GM23338 (cell line): ENCODE measurements at regions not wholly inside any gene's neighbourhood (a gene's known extent, or its start where the extent isn't known, plus 50 kb on each side); places are given as distances from the start of the nearest gene placed in this dataset.

Experiments used
- ATAC-seq: fragments of 200-7000 bp; cut with Tn5 transposase; 3 replicates; pipeline ENCODE4 v1.9.1; 2020
- DNase-seq: peaks from one replicate; pipeline ENCODE4 v3.0.0-alpha.2; 2015; ENCODE audit warnings: low spot score
- H2AFZ ChIP-seq: fragments of 200-600 bp; sonication (generic); 2 replicates; pipeline ENCODE4 v1.8.0; 2016; ENCODE audit warnings: antibody characterized with exemption, mild to moderate bottlenecking, moderate library complexity
- H3F3A ChIP-seq: fragments of 200-600 bp; sonication (generic); replicated peaks from 2 replicates; pipeline ENCODE4 v1.8.0; 2017; ENCODE audit warnings: antibody characterized with exemption, mixed run types, low read depth
- H3K27ac ChIP-seq: fragments of 200-600 bp; sonication (generic); 2 replicates; pipeline ENCODE4 v1.6.1; 2016; ENCODE audit warnings: low read depth
- H3K27me3 ChIP-seq: fragments of 200-600 bp; sonication (generic); 2 replicates; pipeline ENCODE4 v1.8.0; 2016; ENCODE audit warnings: mild to moderate bottlenecking, mixed run types, moderate library complexity; ENCODE audit not compliant: insufficient read depth
- H3K36me3 ChIP-seq: fragments of 200-600 bp; sonication (generic); 2 replicates; pipeline ENCODE4 v1.8.0; 2016; ENCODE audit warnings: mild to moderate bottlenecking; ENCODE audit not compliant: insufficient read depth
- H3K4me1 ChIP-seq: fragments of 200-600 bp; sonication (generic); 2 replicates; pipeline ENCODE4 v1.8.0; 2016; ENCODE audit warnings: mild to moderate bottlenecking, moderate library complexity; ENCODE audit not compliant: insufficient read depth
- H3K4me2 ChIP-seq: fragments of 200-600 bp; sonication (generic); 2 replicates; pipeline ENCODE4 v1.7.1; 2017; ENCODE audit warnings: mixed run types
- H3K4me3 ChIP-seq: fragments of 200-600 bp; sonication (generic); 2 replicates; pipeline ENCODE4 v1.6.1; 2016; ENCODE audit warnings: mixed run types
- H3K79me2 ChIP-seq: fragments of 200-600 bp; sonication (generic); replicated peaks from 2 replicates; pipeline ENCODE4 v1.8.0; 2017; ENCODE audit warnings: mild to moderate bottlenecking; ENCODE audit not compliant: insufficient read depth
- H3K9me2 ChIP-seq: fragments of 200-600 bp; sonication (generic); 2 replicates; pipeline ENCODE4 v1.8.0; 2017; ENCODE audit not compliant: insufficient read depth
- H4K20me1 ChIP-seq: fragments of 200-600 bp; sonication (generic); replicated peaks from 2 replicates; pipeline ENCODE4 v1.8.0; 2017; ENCODE audit warnings: mild to moderate bottlenecking; ENCODE audit not compliant: insufficient read depth
- H3K27ac Mint-ChIP-seq: 2 replicates; pipeline ENCODE4 v1.8.0; 2020; ENCODE audit warnings: inconsistent platforms, mild to moderate bottlenecking, moderate library complexity, mixed read lengths
- H3K27me3 Mint-ChIP-seq: 3 replicates; pipeline ENCODE4 v1.8.0; 2022; ENCODE audit warnings: low read depth, mild to moderate bottlenecking, moderate library complexity, mixed read lengths, inconsistent platforms; ENCODE audit not compliant: insufficient read depth, poor library complexity
- H3K36me3 Mint-ChIP-seq: 3 replicates; pipeline ENCODE4 v1.8.0; 2021; ENCODE audit warnings: low read depth, mild to moderate bottlenecking, inconsistent platforms, moderate library complexity, mixed read lengths
- H3K4me1 Mint-ChIP-seq: 3 replicates; pipeline ENCODE4 v1.8.0; 2020; ENCODE audit warnings: mild to moderate bottlenecking, inconsistent platforms, mixed read lengths
- H3K4me3 Mint-ChIP-seq: 3 replicates; pipeline ENCODE4 v1.8.0; 2021; ENCODE audit warnings: moderate library complexity, mild to moderate bottlenecking, inconsistent platforms, mixed read lengths
- H3K9me3 Mint-ChIP-seq: 3 replicates; pipeline ENCODE4 v1.8.0; 2020; ENCODE audit warnings: moderate library complexity, mild to moderate bottlenecking, inconsistent platforms, mixed read lengths
- CREB1 ChIP-seq: fragments of 250-450 bp; sonication (Bioruptor Pico); IDR thresholded peaks from 2 replicates; pipeline ENCODE4 v1.5.0; 2020; ENCODE audit warnings: low read depth, mild to moderate bottlenecking, moderate library complexity
- CTCF ChIP-seq, 2 experiments: fragments of 200-600 bp in 1 of 2; sonication (generic) in 1 of 2; conservative IDR thresholded peaks; 2 replicates each; pipeline versions ENCODE4 v1.5.1 to v1.6.1; 2016 to 2017; ENCODE audit warnings: antibody characterized with exemption in 2 of 2, low read depth in 2 of 2, mild to moderate bottlenecking in 2 of 2, moderate library complexity in 1 of 2
- ETS1 ChIP-seq: IDR thresholded peaks from 2 replicates; pipeline ENCODE4 v1.6.1; 2016; ENCODE audit warnings: antibody characterized with exemption
- EZH2 ChIP-seq: fragments of 200-600 bp; sonication (generic); IDR thresholded peaks from one replicate; pipeline ENCODE4 v1.8.0; 2017; ENCODE audit warnings: antibody characterized with exemption, mild to moderate bottlenecking, low read depth; ENCODE audit not compliant: unreplicated experiment
- EZH2phosphoT487 ChIP-seq: fragments of 200-600 bp; sonication (generic); IDR thresholded peaks from one replicate; pipeline ENCODE4 v1.8.1; 2018; ENCODE audit warnings: antibody characterized with exemption; ENCODE audit not compliant: unreplicated experiment
- JUNB ChIP-seq: IDR thresholded peaks from one replicate; pipeline ENCODE4 v1.6.1; 2016; ENCODE audit warnings: antibody characterized with exemption; ENCODE audit not compliant: unreplicated experiment
- NANOG ChIP-seq: IDR thresholded peaks from 2 replicates; pipeline ENCODE4 v1.6.1; 2016; ENCODE audit warnings: antibody characterized with exemption, borderline replicate concordance
- POLR2AphosphoS5 ChIP-seq: IDR thresholded peaks from 2 replicates; pipeline ENCODE4 v1.6.1; 2016; ENCODE audit warnings: antibody characterized with exemption, low read depth
- REST ChIP-seq: IDR thresholded peaks from one replicate; pipeline ENCODE4 v1.6.1; 2018; ENCODE audit warnings: antibody characterized with exemption; ENCODE audit not compliant: unreplicated experiment
- STAT1 ChIP-seq: IDR thresholded peaks from one replicate; pipeline ENCODE4 v1.6.1; 2016; ENCODE audit warnings: antibody characterized with exemption; ENCODE audit not compliant: unreplicated experiment
- ZNF114 ChIP-seq: fragments of 250-450 bp; sonication (Bioruptor Pico); IDR thresholded peaks from 2 replicates; pipeline ENCODE4 v1.5.0; 2020; ENCODE audit warnings: mild to moderate bottlenecking, moderate library complexity
- ZNF331 ChIP-seq: fragments of 250-450 bp; sonication (Bioruptor Pico); IDR thresholded peaks from 2 replicates; pipeline ENCODE4 v1.5.0; 2020; ENCODE audit warnings: low read depth, mild to moderate bottlenecking, moderate library complexity
- ZNF462 ChIP-seq: fragments of 250-450 bp; sonication (Bioruptor Pico); IDR thresholded peaks from 2 replicates; pipeline ENCODE4 v1.5.0; 2020; ENCODE audit warnings: mild to moderate bottlenecking, moderate library complexity

GRCh38 chr12:30025317-30025716 lies 241.6 kb upstream of the TMTC1 start (continued):
- TF ChIP-seq ZNF331 (no peak), CREB1 (CRISPR knock-in tag) (no peak), CTCF (conservative IDR thresholded peaks at IDR 0.05; ENCODE audit: low read depth in 2 of 2) (no peak), NANOG (no peak), STAT1 (no peak), ZNF114 (no peak), JUNB (no peak)

GRCh38 chr12:30023186-30023585 lies 239.4 kb upstream of the TMTC1 start:
- Mint-ChIP-seq H3K27ac (no peak overlapping the region), H3K27me3 (peaks cover 2% of the 10 kb centered on the region), H3K4me3 (no peak overlapping the region), H3K4me1 (peaks cover 6% of the 10 kb centered on the region; the same call in 2 of the 3 replicates), H3K36me3 (peaks cover 20% of the 10 kb centered on the region), H3K9me3 (peaks cover 23% of the 10 kb centered on the region)
- Histone ChIP-seq H3K27me3 (no peaks in the 10 kb centered on the region), H2AFZ (no peak overlapping the region), H3K4me2 (no peak overlapping the region), H3K4me1 (no peaks in the 10 kb centered on the region), H3K27ac (no peak overlapping the region), H3K9me2 (peaks cover 12% of the 10 kb centered on the region), H3K79me2 (no peaks in the 10 kb centered on the region), H3K36me3 (no peaks in the 10 kb centered on the region; the same call in 1 of the 2 replicates), H4K20me1 (no peaks in the 10 kb centered on the region), H3K4me3 (no peak overlapping the region), H3F3A (no peaks in the 10 kb centered on the region)
- TF ChIP-seq POLR2AphosphoS5 (no peak), ZNF462 (CRISPR knock-in tag) (no peak), EZH2phosphoT487 (no peak), JUNB (no peak), ETS1 (no peak), EZH2 (no peak), CREB1 (CRISPR knock-in tag) (no peak), NANOG (no peak), REST (no peak), ZNF331 (no peak), STAT1 (no peak)
- no peak for ATAC-seq
- no peak for DNase-seq
